ENCODE measurements at regions not wholly inside any gene's neighbourhood (a gene's known extent, or its start where the extent isn't known, plus 50 kb on each side); places are given as distances from the start of the nearest gene placed in this dataset.

GRCh38 chr12:4012977-4013968, 140.1 kb upstream of the PARP11 start:
- no peak for DNase-seq

- DNase-seq: no peak
Observed at GRCh38 chr12:4012073-4012472, 138.9 kb upstream of the PARP11 start.

- no peak for DNase-seq
Observed at GRCh38 chr12:4011597-4011996, 138.4 kb upstream of the PARP11 start.

GRCh38 chr12:4009979-4010704, 136.9 kb upstream of the PARP11 start:
- no peak for DNase-seq

- DNase-seq: no peak
Observed at GRCh38 chr12:4006743-4007142, 133.5 kb upstream of the PARP11 start.

GRCh38 chr12:4005851-4006430, 132.7 kb upstream of the PARP11 start:
- no peak for DNase-seq

- DNase-seq: no peak
Observed at GRCh38 chr12:4003576-4003975, 130.4 kb upstream of the PARP11 start.

GRCh38 chr12:4002601-4003000, 129.4 kb upstream of the PARP11 start:
- DNase-seq: no peak

- no peak for DNase-seq
Observed at GRCh38 chr12:4001841-4002240, 128.6 kb upstream of the PARP11 start.

GRCh38 chr12:4001031-4001430, 127.8 kb upstream of the PARP11 start:
- no peak for DNase-seq

GRCh38 chr12:3999904-4000303, 126.7 kb upstream of the PARP11 start:
- DNase-seq: no peak

- DNase-seq: no peak
Observed at GRCh38 chr12:3998968-3999792, 126.0 kb upstream of the PARP11 start.

GRCh38 chr12:3998397-3998796, 125.2 kb upstream of the PARP11 start:
- DNase-seq: no peak

GRCh38 chr12:3996322-3996721, 123.1 kb upstream of the PARP11 start:
- DNase-seq: no peak

- no peak for DNase-seq
Observed at GRCh38 chr12:3995306-3995705, 122.1 kb upstream of the PARP11 start.

- DNase-seq: no peak
Observed at GRCh38 chr12:3994500-3994899, 121.3 kb upstream of the PARP11 start.

- DNase-seq: no peak
Observed at GRCh38 chr12:3992945-3993344, 119.7 kb upstream of the PARP11 start.

GRCh38 chr12:3991798-3992580, 118.8 kb upstream of the PARP11 start:
- DNase-seq: no peak

GRCh38 chr12:3990501-3991280, 117.5 kb upstream of the PARP11 start:
- no peak for DNase-seq

GRCh38 chr12:3989218-3989550, 116.0 kb upstream of the PARP11 start:
- DNase-seq: no peak

GRCh38 chr12:3988519-3989217, 115.5 kb upstream of the PARP11 start:
- no peak for DNase-seq
